Mesendoderm (in vitro differentiated cells): ENCODE measurements at regions not wholly inside any gene's neighbourhood (a gene's known extent, or its start where the extent isn't known, plus 50 kb on each side); places are given as distances from the start of the nearest gene placed in this dataset.

ENCODE experiments used
- DNase-seq: peaks from one replicate; pipeline ENCODE4 v3.0.0; 2013
- H2AK5ac ChIP-seq: 2 replicates; pipeline ENCODE4 v1.6.1; 2013; ENCODE audit warnings: low read length, inconsistent platforms
- H2BK120ac ChIP-seq: 2 replicates; pipeline ENCODE4 v1.6.1; 2013; ENCODE audit warnings: low read depth, mild to moderate bottlenecking, low read length, moderate library complexity, mixed read lengths
- H2BK15ac ChIP-seq: replicated peaks from 2 replicates; pipeline ENCODE4 v1.6.1; 2013; ENCODE audit warnings: low read depth, mild to moderate bottlenecking, moderate library complexity
- H2BK5ac ChIP-seq: 2 replicates; pipeline ENCODE4 v1.6.1; 2013; ENCODE audit warnings: low read length, inconsistent platforms
- H3K18ac ChIP-seq: 2 replicates; pipeline ENCODE4 v1.6.1; 2013; ENCODE audit warnings: mild to moderate bottlenecking, low read length, mixed read lengths
- H3K23ac ChIP-seq: one replicate; pipeline ENCODE4 v1.6.1; 2013; ENCODE audit warnings: low read length
- H3K27ac ChIP-seq: 2 replicates; pipeline ENCODE4 v1.5.1; 2013; ENCODE audit warnings: low read depth, mild to moderate bottlenecking, inconsistent platforms, low read length, moderate library complexity
- H3K27me3 ChIP-seq: 2 replicates; pipeline ENCODE4 v1.6.1; 2013; ENCODE audit warnings: low read length, control low read depth, mild to moderate bottlenecking, inconsistent platforms; ENCODE audit not compliant: insufficient read depth, poor library complexity
- H3K36me3 ChIP-seq: 2 replicates; pipeline ENCODE4 v1.6.1; 2013; ENCODE audit warnings: low read length, inconsistent platforms; ENCODE audit not compliant: control insufficient read depth, insufficient read depth
- H3K4ac ChIP-seq: one replicate; pipeline ENCODE4 v1.6.1; 2013; ENCODE audit warnings: low read depth, mild to moderate bottlenecking, low read length, moderate library complexity
- H3K4me1 ChIP-seq: 2 replicates; pipeline ENCODE4 v1.6.1; 2013; ENCODE audit warnings: low read depth, low read length, inconsistent platforms; ENCODE audit not compliant: control insufficient read depth
- H3K4me2 ChIP-seq: 2 replicates; pipeline ENCODE4 v1.6.1; 2013; ENCODE audit warnings: low read length
- H3K4me3 ChIP-seq: 2 replicates; pipeline ENCODE4 v1.5.1; 2013; ENCODE audit warnings: mild to moderate bottlenecking, low read length
- H3K56ac ChIP-seq: one replicate; pipeline ENCODE4 v1.6.1; 2013; ENCODE audit warnings: low read length
- H3K79me1 ChIP-seq: 2 replicates; pipeline ENCODE4 v1.6.1; 2013; ENCODE audit warnings: low read length, inconsistent platforms
- H3K79me2 ChIP-seq: 2 replicates; pipeline ENCODE4 v1.6.1; 2013; ENCODE audit warnings: mild to moderate bottlenecking, low read length; ENCODE audit not compliant: control insufficient read depth, insufficient read depth
- H3K9ac ChIP-seq: 2 replicates; pipeline ENCODE4 v1.6.1; 2013; ENCODE audit warnings: low read length, inconsistent platforms
- H4K5ac ChIP-seq: one replicate; pipeline ENCODE4 v1.6.1; 2013; ENCODE audit warnings: low read length
- H4K8ac ChIP-seq: one replicate; pipeline ENCODE4 v1.6.1; 2013; ENCODE audit warnings: low read depth, mild to moderate bottlenecking, control low read depth, low read length, moderate library complexity
- WGBS: extraction: QIAGEN DNeasy Blood & Tissue Kit; methylation state at CpG from one replicate; pipeline ENCODE4 v1.1.7; 2013; ENCODE audit warnings: low lambda C conversion rate, missing lambda C conversion rate; ENCODE audit not compliant: insufficient coverage; ENCODE audit errors: extremely low coverage; 5-methylcytosine and 5-hydroxymethylcytosine counted together

DNA sequence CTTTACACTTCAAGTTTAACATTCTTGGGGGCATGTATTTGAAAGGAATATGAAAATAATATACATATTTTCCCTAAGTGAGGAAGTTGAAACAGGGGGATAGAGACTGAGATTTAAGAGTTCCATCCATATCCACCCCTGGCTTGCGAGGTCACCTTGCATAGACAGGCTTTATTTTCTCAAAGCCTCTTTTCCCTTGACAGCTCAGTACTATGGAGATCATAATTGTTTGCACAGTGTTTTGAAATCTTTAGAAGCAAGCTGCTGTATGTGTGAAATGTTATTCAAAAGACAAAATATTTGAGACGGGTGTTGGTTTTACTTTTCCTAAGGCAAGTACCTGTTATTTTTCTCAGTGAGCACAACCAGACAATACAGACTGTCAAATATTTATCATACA, 163.1 kb downstream of the LRRC70 start:
- no peaks in the 10 kb centered on the region for H3K36me3 ChIP-seq
- no peak overlapping the region for H2BK15ac ChIP-seq
- H3K79me2 ChIP-seq: no peaks in the 10 kb centered on the region
- no CpG with 5 or more reads among the region's 2 CpGs for WGBS
- no peak overlapping the region for H3K23ac ChIP-seq
- no peak overlapping the region for H3K27ac ChIP-seq
- H2BK120ac ChIP-seq: no peak overlapping the region
- H3K4me1 ChIP-seq: no peaks in the 10 kb centered on the region
- no peak overlapping the region for H3K18ac ChIP-seq
- H2AK5ac ChIP-seq: no peak overlapping the region
- H3K4ac ChIP-seq: no peak overlapping the region
- H3K9ac ChIP-seq: no peak overlapping the region
- no peak overlapping the region for H3K4me2 ChIP-seq
- no peak overlapping the region for H2BK5ac ChIP-seq
- no peak overlapping the region for H4K5ac ChIP-seq
- H3K4me3 ChIP-seq: no peak overlapping the region
- no peak overlapping the region for H3K56ac ChIP-seq
- H4K8ac ChIP-seq: no peak overlapping the region
- no peak for DNase-seq
- no peaks in the 10 kb centered on the region for H3K79me1 ChIP-seq
- H3K27me3 ChIP-seq: no peaks in the 10 kb centered on the region

DNA sequence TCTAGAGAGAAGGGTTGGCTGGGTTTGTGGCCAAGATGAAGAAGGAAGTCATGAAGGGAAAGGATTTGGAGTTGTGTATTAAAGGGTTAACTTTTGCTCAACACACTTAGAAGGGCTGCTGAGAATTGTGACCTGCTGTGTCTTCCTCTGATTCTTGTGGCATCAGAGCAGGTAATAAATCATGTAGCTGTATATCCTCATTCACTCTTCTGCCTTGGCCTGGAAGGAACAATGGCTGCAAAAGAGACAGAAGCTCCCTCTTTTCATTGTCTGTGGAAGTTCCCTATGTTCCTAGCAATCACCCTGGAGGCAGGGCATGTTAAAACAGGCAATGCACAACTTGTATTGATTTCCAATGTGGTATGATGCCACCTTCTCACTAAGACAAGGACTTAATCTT, 159.1 kb downstream of the LRRC70 start:
- no peaks in the 10 kb centered on the region for H3K79me2 ChIP-seq
- no peak overlapping the region for H2BK5ac ChIP-seq
- H3K27ac ChIP-seq: no peak overlapping the region
- no peak overlapping the region for H2AK5ac ChIP-seq
- H3K23ac ChIP-seq: no peak overlapping the region
- H3K79me1 ChIP-seq: no peaks in the 10 kb centered on the region
- H3K56ac ChIP-seq: no peak overlapping the region
- no peak overlapping the region for H3K18ac ChIP-seq
- no peaks in the 10 kb centered on the region for H3K4me1 ChIP-seq
- H2BK15ac ChIP-seq: no peak overlapping the region
- H4K5ac ChIP-seq: no peak overlapping the region
- no peak overlapping the region for H3K9ac ChIP-seq
- H3K4ac ChIP-seq: no peak overlapping the region
- DNase-seq: no peak
- H2BK120ac ChIP-seq: no peak overlapping the region
- H4K8ac ChIP-seq: no peak overlapping the region
- no peak overlapping the region for H3K4me2 ChIP-seq
- no peaks in the 10 kb centered on the region for H3K27me3 ChIP-seq
- no peak overlapping the region for H3K4me3 ChIP-seq
- no peaks in the 10 kb centered on the region for H3K36me3 ChIP-seq

DNA sequence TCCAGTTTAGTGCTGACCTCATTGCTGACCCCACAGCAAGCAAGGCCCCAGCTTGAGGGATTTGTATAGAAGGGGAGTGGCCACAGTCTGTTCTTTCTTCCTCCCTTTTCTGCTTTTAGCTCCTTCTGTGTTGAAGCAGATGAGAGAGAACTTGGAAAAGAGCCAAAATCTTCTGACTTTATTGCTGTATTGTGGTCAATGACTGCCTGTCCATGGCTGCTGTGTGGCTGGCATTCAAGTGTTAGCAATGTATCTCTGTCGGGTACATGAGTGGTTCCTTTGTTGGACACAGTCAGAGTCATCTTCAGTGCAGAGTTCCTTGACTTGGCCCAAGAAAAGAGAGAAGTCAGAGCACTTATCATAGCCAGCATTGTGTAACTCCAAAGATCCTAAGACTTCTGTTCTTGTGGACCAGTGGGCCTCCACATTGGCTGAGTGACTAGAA, 154.1 kb downstream of the LRRC70 start:
- H3K79me1 ChIP-seq: no peaks in the 10 kb centered on the region

DNA sequence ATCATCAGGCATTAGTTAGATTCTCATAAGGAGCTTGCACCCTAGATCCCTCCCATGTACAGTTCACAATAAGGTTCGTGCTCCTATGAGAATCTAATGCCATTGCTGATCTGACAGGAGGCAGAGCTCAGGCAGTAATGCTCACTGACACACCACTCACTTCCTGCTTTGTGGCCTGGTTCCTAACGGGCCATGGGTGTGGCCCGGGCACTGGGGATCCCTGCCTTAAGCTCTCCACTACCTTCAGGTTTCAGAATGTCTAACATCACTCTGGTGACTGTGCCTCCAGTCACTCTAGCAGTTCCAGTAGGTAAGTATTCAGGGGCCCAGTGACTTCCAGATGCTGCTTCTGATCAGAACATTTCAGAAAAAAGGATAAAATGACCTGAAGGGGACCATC, 152.4 kb downstream of the LRRC70 start:
- Histone ChIP-seq H3K4me1 (no peaks in the 10 kb centered on the region), H2BK120ac (no peak overlapping the region), H3K27ac (no peak overlapping the region), H4K5ac (no peak overlapping the region), H2BK15ac (no peak overlapping the region), H3K4ac (no peak overlapping the region), H4K8ac (no peak overlapping the region), H3K56ac (no peak overlapping the region), H3K79me1 (no peaks in the 10 kb centered on the region), H3K4me3 (no peak overlapping the region), H3K18ac (no peak overlapping the region), H2BK5ac (no peak overlapping the region), H3K79me2 (no peaks in the 10 kb centered on the region), H3K9ac (no peak overlapping the region), H2AK5ac (no peak overlapping the region), H3K23ac (no peak overlapping the region), H3K27me3 (no peaks in the 10 kb centered on the region), H3K36me3 (no peaks in the 10 kb centered on the region), H3K4me2 (no peak overlapping the region)
- no peak for DNase-seq
- WGBS: no CpG with 5 or more reads among the region's 3 CpGs

More for the DNA sequence above, 154.1 kb downstream of the LRRC70 start:
- Histone ChIP-seq H4K5ac (no peak overlapping the region), H2BK120ac (no peak overlapping the region), H4K8ac (no peak overlapping the region), H3K4me3 (no peak overlapping the region), H3K4ac (peak overlapping the region; percentile 16), H3K56ac (no peak overlapping the region), H2BK5ac (no peak overlapping the region), H3K27me3 (no peaks in the 10 kb centered on the region), H3K4me1 (no peaks in the 10 kb centered on the region), H3K79me2 (no peaks in the 10 kb centered on the region), H3K23ac (no peak overlapping the region), H2AK5ac (no peak overlapping the region), H3K27ac (no peak overlapping the region), H3K36me3 (no peaks in the 10 kb centered on the region), H3K18ac (no peak overlapping the region), H2BK15ac (no peak overlapping the region), H3K4me2 (no peak overlapping the region), H3K9ac (no peak overlapping the region)
- WGBS: no CpG with 5 or more reads among the region's 1 CpG
- DNase-seq: no peak

DNA sequence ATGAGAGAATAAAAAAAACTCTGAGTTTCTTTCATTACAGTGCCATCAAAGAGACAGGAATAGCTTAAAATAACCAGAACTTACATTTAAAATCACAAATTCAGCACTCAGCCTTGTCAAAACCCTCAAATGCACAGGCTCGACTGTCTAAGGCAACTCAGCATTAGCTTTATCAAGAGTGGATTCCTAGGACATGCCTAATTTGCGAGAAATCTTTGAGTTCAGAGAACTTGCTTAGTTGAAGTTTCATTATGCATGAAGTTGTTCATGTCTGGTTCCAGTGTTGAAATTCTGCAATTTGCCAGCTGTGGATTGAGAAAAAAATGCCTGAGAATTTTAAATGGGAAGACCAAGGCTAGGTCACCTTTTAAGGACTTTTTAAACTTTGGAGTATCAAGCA, 151.1 kb downstream of the LRRC70 start:
- Histone ChIP-seq H3K4ac (no peak overlapping the region), H3K4me2 (no peak overlapping the region)

DNA sequence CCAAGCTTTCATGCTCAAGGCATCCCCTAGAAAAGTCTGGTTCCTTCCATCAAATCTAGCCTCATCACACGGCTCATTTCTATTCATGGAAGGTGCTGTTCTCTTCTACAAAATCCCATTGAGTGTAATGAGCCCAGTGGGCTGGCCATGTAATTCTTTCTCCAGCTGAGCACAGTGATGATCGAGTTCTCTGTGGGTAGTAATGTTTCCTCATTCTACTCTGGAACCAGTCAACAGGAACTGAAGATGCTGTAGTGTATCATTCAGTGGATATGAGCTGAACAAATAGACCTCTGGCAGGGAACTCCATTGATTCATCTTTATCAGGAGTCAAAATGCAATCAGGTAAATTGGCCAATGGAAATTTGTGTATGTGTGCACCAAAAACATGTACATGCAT, 149.2 kb downstream of the LRRC70 start:
- no peak for DNase-seq
- no peak overlapping the region for H3K4me3 ChIP-seq
- H3K4ac ChIP-seq: no peak overlapping the region

More for the DNA sequence above, 151.1 kb downstream of the LRRC70 start:
- no peak overlapping the region for H2BK15ac ChIP-seq
- H3K56ac ChIP-seq: no peak overlapping the region
- WGBS: no CpG with 5 or more reads among the region's 2 CpGs
- no peaks in the 10 kb centered on the region for H3K27me3 ChIP-seq
- H3K23ac ChIP-seq: no peak overlapping the region
- H3K27ac ChIP-seq: no peak overlapping the region
- H3K9ac ChIP-seq: no peak overlapping the region
- no peak for DNase-seq
- H4K8ac ChIP-seq: no peak overlapping the region
- H2BK120ac ChIP-seq: no peak overlapping the region
- H3K79me2 ChIP-seq: no peaks in the 10 kb centered on the region
- no peaks in the 10 kb centered on the region for H3K36me3 ChIP-seq
- H3K18ac ChIP-seq: no peak overlapping the region
- no peaks in the 10 kb centered on the region for H3K79me1 ChIP-seq
- H4K5ac ChIP-seq: no peak overlapping the region
- H2BK5ac ChIP-seq: no peak overlapping the region
- H3K4me3 ChIP-seq: no peak overlapping the region
- no peaks in the 10 kb centered on the region for H3K4me1 ChIP-seq
- H2AK5ac ChIP-seq: no peak overlapping the region

More for the DNA sequence above, 149.2 kb downstream of the LRRC70 start:
- no peaks in the 10 kb centered on the region for H3K27me3 ChIP-seq
- no peak overlapping the region for H4K8ac ChIP-seq
- no peak overlapping the region for H4K5ac ChIP-seq
- H3K4me2 ChIP-seq: no peak overlapping the region
- no peak overlapping the region for H2AK5ac ChIP-seq
- H2BK15ac ChIP-seq: no peak overlapping the region
- no peak overlapping the region for H3K56ac ChIP-seq
- no peak overlapping the region for H2BK5ac ChIP-seq
- no peaks in the 10 kb centered on the region for H3K79me1 ChIP-seq
- no peaks in the 10 kb centered on the region for H3K4me1 ChIP-seq
- no peak overlapping the region for H2BK120ac ChIP-seq
- H3K79me2 ChIP-seq: no peaks in the 10 kb centered on the region
- H3K18ac ChIP-seq: no peak overlapping the region
- H3K9ac ChIP-seq: no peak overlapping the region
- H3K23ac ChIP-seq: no peak overlapping the region
- H3K36me3 ChIP-seq: no peaks in the 10 kb centered on the region
- WGBS: no CpG with 5 or more reads among the region's 2 CpGs
- H3K27ac ChIP-seq: no peak overlapping the region
